ENCODE measurements at regions not wholly inside any gene's neighbourhood (a gene's known extent, or its start where the extent isn't known, plus 50 kb on each side); places are given as distances from the start of the nearest gene placed in this dataset.

DNA sequence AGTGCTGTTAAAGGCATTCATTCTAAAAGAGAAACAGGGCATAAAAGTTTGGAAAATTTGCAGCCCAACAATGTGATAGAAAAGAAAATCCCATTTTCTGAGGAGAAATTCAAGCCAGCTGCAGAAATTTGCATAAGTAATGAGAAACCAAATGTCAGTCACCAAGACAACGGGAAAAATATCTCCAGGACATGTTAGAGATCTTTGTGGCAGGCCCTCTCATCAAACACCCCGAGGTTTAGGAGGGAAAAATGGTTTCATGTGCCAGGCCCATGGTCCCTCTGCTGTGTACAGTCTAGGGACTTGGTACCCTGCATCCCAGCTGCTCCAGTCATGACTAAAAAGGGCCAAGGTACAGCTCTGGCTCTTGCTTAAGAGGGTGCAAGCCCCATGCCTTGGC is 251.0 kb upstream of the FAR2 start:
- TF ChIP-seq, protein P1, sequence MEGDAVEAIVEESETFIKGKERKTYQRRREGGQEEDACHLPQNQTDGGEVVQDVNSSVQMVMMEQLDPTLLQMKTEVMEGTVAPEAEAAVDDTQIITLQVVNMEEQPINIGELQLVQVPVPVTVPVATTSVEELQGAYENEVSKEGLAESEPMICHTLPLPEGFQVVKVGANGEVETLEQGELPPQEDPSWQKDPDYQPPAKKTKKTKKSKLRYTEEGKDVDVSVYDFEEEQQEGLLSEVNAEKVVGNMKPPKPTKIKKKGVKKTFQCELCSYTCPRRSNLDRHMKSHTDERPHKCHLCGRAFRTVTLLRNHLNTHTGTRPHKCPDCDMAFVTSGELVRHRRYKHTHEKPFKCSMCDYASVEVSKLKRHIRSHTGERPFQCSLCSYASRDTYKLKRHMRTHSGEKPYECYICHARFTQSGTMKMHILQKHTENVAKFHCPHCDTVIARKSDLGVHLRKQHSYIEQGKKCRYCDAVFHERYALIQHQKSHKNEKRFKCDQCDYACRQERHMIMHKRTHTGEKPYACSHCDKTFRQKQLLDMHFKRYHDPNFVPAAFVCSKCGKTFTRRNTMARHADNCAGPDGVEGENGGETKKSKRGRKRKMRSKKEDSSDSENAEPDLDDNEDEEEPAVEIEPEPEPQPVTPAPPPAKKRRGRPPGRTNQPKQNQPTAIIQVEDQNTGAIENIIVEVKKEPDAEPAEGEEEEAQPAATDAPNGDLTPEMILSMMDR (IDR thresholded peaks at IDR 0.05; ENCODE audit: borderline replicate concordance, extremely low read depth, low read length, poor library complexity, severe bottlenecking): no peak
- TF ChIP-seq EZH2 (IDR thresholded peaks at IDR 0.05; ENCODE audit: borderline replicate concordance, low read depth, low read length, severe bottlenecking): no peak
